DND-41 (cell line): ENCODE measurements at regions not wholly inside any gene's neighbourhood (a gene's known extent, or its start where the extent isn't known, plus 50 kb on each side); places are given as distances from the start of the nearest gene placed in this dataset.

Experiments
- EZH2 ChIP-seq: IDR thresholded peaks from 3 replicates; pipeline ENCODE4 v1.6.1; 2012; ENCODE audit warnings: borderline replicate concordance, low read depth, mild to moderate bottlenecking, moderate library complexity, low read length, inconsistent platforms; ENCODE audit not compliant: severe bottlenecking
- TF ChIP-seq, protein P1 (sequence below): IDR thresholded peaks from 2 replicates; pipeline ENCODE4 v1.5.1; 2012; ENCODE audit warnings: borderline replicate concordance, low read length, moderate library complexity, mild to moderate bottlenecking; ENCODE audit not compliant: poor library complexity, severe bottlenecking; ENCODE audit errors: extremely low read depth

- no peak for TF ChIP-seq EZH2
- TF ChIP-seq, protein P1, sequence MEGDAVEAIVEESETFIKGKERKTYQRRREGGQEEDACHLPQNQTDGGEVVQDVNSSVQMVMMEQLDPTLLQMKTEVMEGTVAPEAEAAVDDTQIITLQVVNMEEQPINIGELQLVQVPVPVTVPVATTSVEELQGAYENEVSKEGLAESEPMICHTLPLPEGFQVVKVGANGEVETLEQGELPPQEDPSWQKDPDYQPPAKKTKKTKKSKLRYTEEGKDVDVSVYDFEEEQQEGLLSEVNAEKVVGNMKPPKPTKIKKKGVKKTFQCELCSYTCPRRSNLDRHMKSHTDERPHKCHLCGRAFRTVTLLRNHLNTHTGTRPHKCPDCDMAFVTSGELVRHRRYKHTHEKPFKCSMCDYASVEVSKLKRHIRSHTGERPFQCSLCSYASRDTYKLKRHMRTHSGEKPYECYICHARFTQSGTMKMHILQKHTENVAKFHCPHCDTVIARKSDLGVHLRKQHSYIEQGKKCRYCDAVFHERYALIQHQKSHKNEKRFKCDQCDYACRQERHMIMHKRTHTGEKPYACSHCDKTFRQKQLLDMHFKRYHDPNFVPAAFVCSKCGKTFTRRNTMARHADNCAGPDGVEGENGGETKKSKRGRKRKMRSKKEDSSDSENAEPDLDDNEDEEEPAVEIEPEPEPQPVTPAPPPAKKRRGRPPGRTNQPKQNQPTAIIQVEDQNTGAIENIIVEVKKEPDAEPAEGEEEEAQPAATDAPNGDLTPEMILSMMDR: no peak
Observed at GRCh38 chr20:60895363-60896079, 356.5 kb upstream of the CDH4 start.
